Keratinocyte (primary cell): ENCODE measurements at regions not wholly inside any gene's neighbourhood (a gene's known extent, or its start where the extent isn't known, plus 50 kb on each side); places are given as distances from the start of the nearest gene placed in this dataset.

ENCODE experiments used
- DNase-seq: peaks from one replicate; pipeline ENCODE4 v3.0.0-alpha.2; 2011; ENCODE audit warnings: low read depth, missing footprints, low spot score
- FAIRE-seq: peaks from 2 replicates; lab custom pipeline; 2011; peaks lifted over from hg19 to GRCh38; lab: Jason Lieb, UNC
- H2AFZ ChIP-seq: 2 replicates; pipeline ENCODE4 v1.6.0; 2012; ENCODE audit warnings: low read length, control low read depth, inconsistent platforms; ENCODE audit not compliant: control insufficient read depth
- H3K27ac ChIP-seq: 2 replicates; pipeline ENCODE4 v1.5.1; 2011; ENCODE audit warnings: low read length; ENCODE audit not compliant: control insufficient read depth, insufficient read depth
- H3K27me3 ChIP-seq: 3 replicates; pipeline ENCODE4 v1.6.0; 2011; ENCODE audit warnings: low read length; ENCODE audit not compliant: control insufficient read depth, insufficient read depth; ENCODE audit errors: extremely low read depth
- H3K36me3 ChIP-seq, 2 experiments: 2 replicates in 1 of 2; 3 replicates in 1 of 2; pipeline ENCODE4 v1.5.1; 2011; ENCODE audit warnings: low read length in 2 of 2, mild to moderate bottlenecking in 1 of 2; ENCODE audit not compliant: control insufficient read depth in 2 of 2, insufficient read depth in 2 of 2; ENCODE audit errors: extremely low read depth in 1 of 2
- H3K4me1 ChIP-seq: 3 replicates; pipeline ENCODE4 v1.5.1; 2011; ENCODE audit warnings: low read length; ENCODE audit not compliant: control insufficient read depth, insufficient read depth; ENCODE audit errors: extremely low read depth
- H3K4me2 ChIP-seq: 3 replicates; pipeline ENCODE4 v1.6.0; 2011; ENCODE audit warnings: low read depth, low read length; ENCODE audit not compliant: control insufficient read depth, insufficient read depth; ENCODE audit errors: extremely low read depth
- H3K4me3 ChIP-seq, 3 experiments: fragments of 200-600 bp in 1 of 3; sonication (generic) in 1 of 3; 2 replicates in 2 of 3; 3 replicates in 1 of 3; pipeline ENCODE4 v1.5.1; 2011 to 2016; ENCODE audit warnings: low read length in 3 of 3, mild to moderate bottlenecking in 3 of 3, control low read depth in 2 of 3, inconsistent platforms in 1 of 3, low read depth in 1 of 3, mixed read lengths in 1 of 3, mixed run types in 1 of 3, moderate library complexity in 1 of 3; ENCODE audit not compliant: control insufficient read depth in 2 of 3, insufficient read depth in 2 of 3; ENCODE audit errors: extremely low read depth in 1 of 3
- H3K79me2 ChIP-seq: 2 replicates; pipeline ENCODE4 v1.6.0; 2012; ENCODE audit warnings: low read length; ENCODE audit not compliant: control insufficient read depth, insufficient read depth
- H3K9ac ChIP-seq: 3 replicates; pipeline ENCODE4 v1.6.0; 2011; ENCODE audit warnings: low read length; ENCODE audit not compliant: control insufficient read depth, insufficient read depth; ENCODE audit errors: extremely low read depth
- H3K9me1 ChIP-seq: 3 replicates; pipeline ENCODE4 v1.6.0; 2011; ENCODE audit warnings: low read length; ENCODE audit not compliant: control insufficient read depth, insufficient read depth; ENCODE audit errors: extremely low read depth
- H3K9me3 ChIP-seq: 2 replicates; pipeline ENCODE4 v1.5.1; 2012; ENCODE audit warnings: low read depth, low read length; ENCODE audit not compliant: control insufficient read depth
- H4K20me1 ChIP-seq: 3 replicates; pipeline ENCODE4 v1.6.0; 2011; ENCODE audit warnings: low read length; ENCODE audit not compliant: control insufficient read depth, insufficient read depth; ENCODE audit errors: extremely low read depth
- CTCF ChIP-seq, 3 experiments: IDR thresholded peaks in 1 of 3; conservative IDR thresholded peaks in 1 of 3; optimal IDR thresholded peaks in 1 of 3; 2 replicates in 2 of 3; 3 replicates in 1 of 3; pipeline versions ENCODE3 to v1.5.1; 2011; ENCODE audit warnings: low read length in 3 of 3, mild to moderate bottlenecking in 3 of 3, moderate library complexity in 2 of 3, control low read depth in 1 of 3, inconsistent platforms in 1 of 3; ENCODE audit not compliant: insufficient read depth in 2 of 3; ENCODE audit errors: extremely low read depth in 1 of 3
- EZH2 ChIP-seq: IDR thresholded peaks from one replicate; pipeline ENCODE4 v1.6.1; 2012; ENCODE audit warnings: inconsistent platforms, mild to moderate bottlenecking, low read length, moderate library complexity
- dilution Hi-C: fragments of 300-500 bp; cut with MboI; formaldehyde crosslinking; loops from one replicate; pipeline ENCODE4 v1.7.0; 2020; ENCODE audit warnings: low sequenced_read_pairs; ENCODE audit not compliant: extremely low pct_ligation_motif_present

GRCh38 chr17:72390675-72391508 is 270.1 kb downstream of the SOX9 start:
- FAIRE-seq (no peak), DNase-seq (no peak)
- no peaks in the 10 kb centered on the region for H3K79me2 ChIP-seq
- H3K36me3 ChIP-seq = no peaks in the 10 kb centered on the region
- H3K4me2 ChIP-seq = peak overlapping the region; percentile 20
- peak overlapping the region; percentile 80 for H3K27ac ChIP-seq
- no peaks in the 10 kb centered on the region for H3K9me3 ChIP-seq
- no peak for TF ChIP-seq EZH2
- no peak for TF ChIP-seq CTCF (optimal IDR thresholded peaks at IDR 0.05 in 1 of 3, IDR thresholded peaks at IDR 0.05 in 1 of 3, conservative IDR thresholded peaks at IDR 0.05 in 1 of 3; ENCODE audit: extremely low read depth in 1 of 3, insufficient read depth in 2 of 3, low read length in 3 of 3)
- dilution Hi-C loops = no loop called here
- H4K20me1 ChIP-seq = no peaks in the 10 kb centered on the region
- H2AFZ ChIP-seq = no peak overlapping the region
- no peaks in the 10 kb centered on the region for H3K9me1 ChIP-seq
- peak overlapping the region; percentile 26 for H3K9ac ChIP-seq
- peaks cover 63% of the 10 kb centered on the region for H3K4me1 ChIP-seq
- no peaks in the 10 kb centered on the region for H3K27me3 ChIP-seq
- H3K4me3 ChIP-seq = no peak overlapping the region

- Histone ChIP-seq H3K4me1 (peaks cover 56% of the 10 kb centered on the region), H3K27ac (peak overlapping the region; percentile 80), H4K20me1 (no peaks in the 10 kb centered on the region), H3K9ac (no peak overlapping the region), H2AFZ (no peak overlapping the region), H3K9me1 (no peaks in the 10 kb centered on the region), H3K79me2 (no peaks in the 10 kb centered on the region), H3K36me3 (no peaks in the 10 kb centered on the region), H3K4me3 (no peak overlapping the region), H3K4me2 (no peak overlapping the region), H3K9me3 (no peaks in the 10 kb centered on the region), H3K27me3 (no peaks in the 10 kb centered on the region)
- dilution Hi-C loops = no loop called here
- FAIRE-seq (no peak), DNase-seq (no peak)
- TF ChIP-seq CTCF (optimal IDR thresholded peaks at IDR 0.05 in 1 of 3, IDR thresholded peaks at IDR 0.05 in 1 of 3, conservative IDR thresholded peaks at IDR 0.05 in 1 of 3; ENCODE audit: extremely low read depth in 1 of 3, insufficient read depth in 2 of 3, low read length in 3 of 3) (no peak), EZH2 (no peak)
Observed at GRCh38 chr17:72392056-72393010, 271.5 kb downstream of the SOX9 start.
